Ishikawa (cell line): ENCODE measurements at regions not wholly inside any gene's neighbourhood (a gene's known extent, or its start where the extent isn't known, plus 50 kb on each side); places are given as distances from the start of the nearest gene placed in this dataset.

Source experiments
- CEBPB ChIP-seq: IDR thresholded peaks from 2 replicates; pipeline ENCODE4 v1.6.1; 2012
- CREB1 ChIP-seq: IDR thresholded peaks from 2 replicates; pipeline ENCODE4 v1.6.1; 2012; ENCODE audit warnings: low read depth
- EGR1 ChIP-seq: IDR thresholded peaks from 2 replicates; pipeline ENCODE4 v1.6.1; 2012
- EP300 ChIP-seq: IDR thresholded peaks from 2 replicates; pipeline ENCODE4 v1.6.1; 2012; ENCODE audit warnings: borderline replicate concordance
- FOXM1 ChIP-seq: IDR thresholded peaks from 2 replicates; pipeline ENCODE4 v1.6.1; 2012; ENCODE audit warnings: low read depth, borderline replicate concordance
- MAX ChIP-seq: IDR thresholded peaks from 2 replicates; pipeline ENCODE4 v1.6.1; 2012
- NFIC ChIP-seq: IDR thresholded peaks from 2 replicates; pipeline ENCODE4 v1.6.1; 2012
- RAD21 ChIP-seq: IDR thresholded peaks from 2 replicates; pipeline ENCODE4 v1.6.1; 2012; ENCODE audit warnings: low read depth
- TAF1 ChIP-seq: IDR thresholded peaks from 2 replicates; pipeline ENCODE4 v1.6.1; 2012; ENCODE audit warnings: low read depth, mild to moderate bottlenecking
- TCF12 ChIP-seq: IDR thresholded peaks from 2 replicates; pipeline ENCODE4 v1.6.1; 2012; ENCODE audit warnings: low read depth
- TEAD4 ChIP-seq: IDR thresholded peaks from 2 replicates; pipeline ENCODE4 v1.6.1; 2012
- USF1 ChIP-seq: IDR thresholded peaks from 2 replicates; pipeline ENCODE4 v1.6.1; 2012
- YY1 ChIP-seq: IDR thresholded peaks from 2 replicates; pipeline ENCODE4 v1.6.1; 2012; ENCODE audit warnings: low read depth
- ZBTB7A ChIP-seq: IDR thresholded peaks from 2 replicates; pipeline ENCODE4 v1.6.1; 2012; ENCODE audit warnings: low read depth
- TF ChIP-seq, protein P1 (sequence below): IDR thresholded peaks from 2 replicates; pipeline ENCODE4 v1.6.1; 2012; ENCODE audit warnings: low read depth, mild to moderate bottlenecking

DNA sequence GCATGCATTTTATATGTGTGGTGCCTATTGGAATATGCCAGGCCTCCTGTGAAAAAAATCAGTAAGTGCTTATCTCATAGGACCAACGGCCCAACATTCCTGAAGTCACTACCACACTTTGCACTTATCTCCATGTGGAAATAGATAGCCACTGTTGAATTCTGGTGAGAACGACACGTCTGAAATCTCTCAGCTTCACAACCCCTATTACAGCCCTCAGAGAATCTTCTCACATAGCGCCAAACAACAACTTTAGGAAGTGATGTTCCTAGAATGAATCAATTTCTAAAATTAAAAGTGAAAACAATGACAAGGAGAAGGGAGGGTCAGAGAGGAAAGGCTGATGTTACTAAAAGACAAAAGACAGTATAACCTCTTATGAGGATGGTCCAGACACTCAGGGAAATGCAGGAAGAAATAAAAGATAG lies 270.8 kb upstream of the BTG1 start:
- no peak for TF ChIP-seq EGR1
- no peak for TF ChIP-seq CEBPB

GRCh38 chr12:92414170-92415070 lies 268.8 kb upstream of the BTG1 start:
- TF ChIP-seq TCF12 (no peak), CREB1 (no peak), EGR1 (no peak), CEBPB (no peak), USF1 (no peak), EP300 (no peak), TEAD4 (no peak), TAF1 (no peak), RAD21 (no peak), YY1 (no peak), MAX (no peak), NFIC (no peak), FOXM1 (no peak), ZBTB7A (no peak)
- TF ChIP-seq, protein P1, sequence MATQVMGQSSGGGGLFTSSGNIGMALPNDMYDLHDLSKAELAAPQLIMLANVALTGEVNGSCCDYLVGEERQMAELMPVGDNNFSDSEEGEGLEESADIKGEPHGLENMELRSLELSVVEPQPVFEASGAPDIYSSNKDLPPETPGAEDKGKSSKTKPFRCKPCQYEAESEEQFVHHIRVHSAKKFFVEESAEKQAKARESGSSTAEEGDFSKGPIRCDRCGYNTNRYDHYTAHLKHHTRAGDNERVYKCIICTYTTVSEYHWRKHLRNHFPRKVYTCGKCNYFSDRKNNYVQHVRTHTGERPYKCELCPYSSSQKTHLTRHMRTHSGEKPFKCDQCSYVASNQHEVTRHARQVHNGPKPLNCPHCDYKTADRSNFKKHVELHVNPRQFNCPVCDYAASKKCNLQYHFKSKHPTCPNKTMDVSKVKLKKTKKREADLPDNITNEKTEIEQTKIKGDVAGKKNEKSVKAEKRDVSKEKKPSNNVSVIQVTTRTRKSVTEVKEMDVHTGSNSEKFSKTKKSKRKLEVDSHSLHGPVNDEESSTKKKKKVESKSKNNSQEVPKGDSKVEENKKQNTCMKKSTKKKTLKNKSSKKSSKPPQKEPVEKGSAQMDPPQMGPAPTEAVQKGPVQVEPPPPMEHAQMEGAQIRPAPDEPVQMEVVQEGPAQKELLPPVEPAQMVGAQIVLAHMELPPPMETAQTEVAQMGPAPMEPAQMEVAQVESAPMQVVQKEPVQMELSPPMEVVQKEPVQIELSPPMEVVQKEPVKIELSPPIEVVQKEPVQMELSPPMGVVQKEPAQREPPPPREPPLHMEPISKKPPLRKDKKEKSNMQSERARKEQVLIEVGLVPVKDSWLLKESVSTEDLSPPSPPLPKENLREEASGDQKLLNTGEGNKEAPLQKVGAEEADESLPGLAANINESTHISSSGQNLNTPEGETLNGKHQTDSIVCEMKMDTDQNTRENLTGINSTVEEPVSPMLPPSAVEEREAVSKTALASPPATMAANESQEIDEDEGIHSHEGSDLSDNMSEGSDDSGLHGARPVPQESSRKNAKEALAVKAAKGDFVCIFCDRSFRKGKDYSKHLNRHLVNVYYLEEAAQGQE, result no peak

DNA sequence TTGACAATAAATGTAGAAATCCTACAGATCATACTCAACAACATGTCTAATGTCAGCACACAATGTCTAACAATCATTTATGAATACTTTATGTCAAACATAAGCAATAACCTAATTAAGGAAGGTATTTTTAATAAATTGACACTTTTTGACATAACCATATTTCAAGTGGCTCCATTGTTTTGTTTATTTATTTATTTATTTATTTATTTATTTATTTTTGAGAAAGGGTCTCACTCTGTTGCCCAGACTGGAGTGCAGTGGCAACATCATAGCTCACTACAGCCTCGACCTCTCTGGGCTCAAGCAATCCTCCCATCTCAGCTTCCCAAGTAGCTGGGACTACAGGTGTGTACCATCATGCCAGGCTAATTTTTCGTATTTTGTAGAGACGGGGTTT lies 267.6 kb upstream of the BTG1 start:
- TF ChIP-seq ZBTB7A, result no peak
- TF ChIP-seq NFIC, result no peak
- TF ChIP-seq TAF1, result no peak
- TF ChIP-seq TCF12, result no peak
- no peak for TF ChIP-seq CEBPB
- no peak for TF ChIP-seq TEAD4
- TF ChIP-seq FOXM1, result no peak
- TF ChIP-seq EGR1, result no peak

- TF ChIP-seq, protein P1, result no peak
- TF ChIP-seq ZBTB7A (no peak), USF1 (no peak), TEAD4 (no peak), NFIC (no peak), RAD21 (no peak), EGR1 (no peak), CEBPB (no peak), TAF1 (no peak), FOXM1 (no peak), CREB1 (no peak), TCF12 (no peak)
These were observed 267.2 kb upstream of the BTG1 start for GRCh38 chr12:92412856-92413255.

DNA sequence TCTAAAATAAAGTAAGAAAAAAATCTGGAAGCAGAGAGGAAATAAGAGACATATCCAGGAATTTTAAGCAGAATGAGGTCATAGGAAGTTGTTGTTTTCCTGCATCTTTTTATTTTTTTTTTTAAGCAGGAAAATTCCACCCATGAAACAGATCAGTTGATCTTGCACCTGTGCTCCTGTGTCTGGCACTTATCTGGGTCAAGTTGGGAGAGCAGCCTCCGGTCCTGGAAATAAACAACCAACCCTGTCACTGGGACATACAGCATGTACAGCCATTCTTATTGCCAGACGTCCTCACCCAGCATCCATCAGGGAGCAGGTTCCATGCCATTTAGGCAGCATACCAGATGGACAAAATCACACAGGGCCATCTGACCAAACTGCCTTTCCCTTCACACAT lies 266.0 kb upstream of the BTG1 start:
- TF ChIP-seq CREB1 (no peak), EP300 (no peak), YY1 (no peak), RAD21 (no peak), FOXM1 (no peak), TEAD4 (no peak)

DNA sequence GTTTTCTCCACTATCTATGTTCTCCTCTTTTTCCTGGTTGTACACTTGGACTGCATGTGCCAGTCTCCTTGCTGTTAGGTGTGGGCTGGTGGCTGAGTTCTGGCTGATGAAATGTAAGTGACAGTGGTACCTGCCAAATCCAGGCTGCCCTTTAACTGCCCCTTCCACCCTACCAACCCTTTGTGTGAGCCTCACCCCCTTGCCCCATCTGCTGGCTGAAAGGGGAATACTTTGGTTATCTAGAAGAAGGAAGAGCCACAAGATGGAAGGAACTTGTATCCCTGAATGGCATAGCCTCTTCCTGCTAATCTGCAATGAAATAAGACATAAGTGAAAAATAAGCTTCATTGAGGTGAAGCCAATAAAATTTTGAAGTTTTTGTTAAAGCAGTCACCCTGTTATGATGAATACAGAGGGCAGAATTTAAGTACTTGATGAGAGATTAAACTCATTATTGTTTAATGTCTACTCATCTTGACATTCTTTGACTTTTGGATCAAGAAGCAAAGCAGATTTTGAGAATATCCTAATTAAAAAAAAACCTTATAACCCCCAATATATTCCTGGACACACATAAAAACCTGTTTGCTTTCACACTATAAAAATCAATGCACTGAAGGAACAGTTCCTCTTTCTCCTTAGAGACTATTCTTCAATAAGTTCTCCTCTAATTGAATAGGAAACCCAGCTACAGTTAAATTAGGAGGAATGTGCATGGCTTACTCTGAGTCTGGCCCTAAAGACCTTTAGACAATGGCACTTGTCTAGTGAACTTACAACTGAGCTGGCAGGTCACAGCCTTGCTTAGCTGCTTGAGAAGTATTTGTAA lies 262.6 kb upstream of the BTG1 start:
- no peak for TF ChIP-seq YY1
- TF ChIP-seq RAD21, result peak; percentile 54
